BJ (cell line): ENCODE measurements at regions not wholly inside any gene's neighbourhood (a gene's known extent, or its start where the extent isn't known, plus 50 kb on each side); places are given as distances from the start of the nearest gene placed in this dataset.

ENCODE experiments used
- CTCF ChIA-PET: fragments of 350-600 bp; formaldehyde crosslinking; extraction: SDS; loops from one replicate; lab custom pipeline; 2021; ENCODE audit warnings: antibody characterized with exemption, inconsistent platforms; lab: Yijun Ruan, JAX
- POLR2A ChIA-PET: fragments of 300-600 bp; sonication (Branson Sonifier 250); formaldehyde crosslinking; extraction: SDS; loops from one replicate; lab custom pipeline; 2021; ENCODE audit warnings: antibody characterized with exemption; lab: Charles Lee
- DNase-seq: peaks from one replicate; pipeline ENCODE4 v3.0.0-alpha.2; 2011; ENCODE audit warnings: low read depth
- H3K27me3 ChIP-seq: 2 replicates; pipeline ENCODE4 v1.6.0; 2011; ENCODE audit warnings: low read length; ENCODE audit not compliant: control insufficient read depth, insufficient read depth
- H3K36me3 ChIP-seq: 2 replicates; pipeline ENCODE4 v1.5.1; 2011; ENCODE audit warnings: low read length; ENCODE audit not compliant: control insufficient read depth, insufficient read depth
- H3K4me3 ChIP-seq: 2 replicates; pipeline ENCODE4 v1.5.1; 2011; ENCODE audit warnings: low read depth, mild to moderate bottlenecking, control low read depth, low read length
- TF ChIP-seq, protein P1 (sequence below): IDR thresholded peaks from 2 replicates; pipeline ENCODE4 v1.5.1; 2011; ENCODE audit warnings: low read depth, mild to moderate bottlenecking, control low read depth, inconsistent platforms, low read length, moderate library complexity; ENCODE audit not compliant: insufficient read depth

DNA sequence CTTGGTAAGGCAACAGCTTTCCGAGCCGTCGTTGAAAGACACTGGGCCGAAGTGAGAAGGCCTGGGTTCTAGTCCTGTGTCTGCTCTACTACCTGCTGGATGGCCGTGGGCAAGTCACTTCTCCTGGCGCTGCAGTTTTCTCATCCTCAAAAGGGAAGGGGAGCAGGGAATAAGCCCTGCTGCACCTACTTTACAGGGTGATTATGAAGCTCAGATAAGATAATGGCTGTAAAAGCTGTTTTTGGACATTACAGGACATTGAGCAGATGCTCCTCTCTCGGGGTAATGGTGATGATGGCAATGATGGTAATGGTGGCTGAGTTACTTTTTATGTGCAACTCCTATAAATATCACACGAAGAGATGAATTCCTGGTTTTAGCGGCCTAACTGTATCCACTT is 152.6 kb downstream of the FAM43A start:
- CTCF ChIA-PET = interaction anchor here (0.5 to 1.7 kb wide), 3 partner anchors 12 to 22 kb away, joined by 3 to 4 read pairs (median 3); no protein-coding TSS in a partner anchor
- no peak for DNase-seq
- POLR2A ChIA-PET = no interaction called here
- TF ChIP-seq, protein P1, sequence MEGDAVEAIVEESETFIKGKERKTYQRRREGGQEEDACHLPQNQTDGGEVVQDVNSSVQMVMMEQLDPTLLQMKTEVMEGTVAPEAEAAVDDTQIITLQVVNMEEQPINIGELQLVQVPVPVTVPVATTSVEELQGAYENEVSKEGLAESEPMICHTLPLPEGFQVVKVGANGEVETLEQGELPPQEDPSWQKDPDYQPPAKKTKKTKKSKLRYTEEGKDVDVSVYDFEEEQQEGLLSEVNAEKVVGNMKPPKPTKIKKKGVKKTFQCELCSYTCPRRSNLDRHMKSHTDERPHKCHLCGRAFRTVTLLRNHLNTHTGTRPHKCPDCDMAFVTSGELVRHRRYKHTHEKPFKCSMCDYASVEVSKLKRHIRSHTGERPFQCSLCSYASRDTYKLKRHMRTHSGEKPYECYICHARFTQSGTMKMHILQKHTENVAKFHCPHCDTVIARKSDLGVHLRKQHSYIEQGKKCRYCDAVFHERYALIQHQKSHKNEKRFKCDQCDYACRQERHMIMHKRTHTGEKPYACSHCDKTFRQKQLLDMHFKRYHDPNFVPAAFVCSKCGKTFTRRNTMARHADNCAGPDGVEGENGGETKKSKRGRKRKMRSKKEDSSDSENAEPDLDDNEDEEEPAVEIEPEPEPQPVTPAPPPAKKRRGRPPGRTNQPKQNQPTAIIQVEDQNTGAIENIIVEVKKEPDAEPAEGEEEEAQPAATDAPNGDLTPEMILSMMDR = no peak
- Histone ChIP-seq H3K4me3 (no peak overlapping the region), H3K36me3 (no peaks in the 10 kb centered on the region), H3K27me3 (peaks cover 3% of the 10 kb centered on the region; the same call in 1 of the 2 replicates)

DNA sequence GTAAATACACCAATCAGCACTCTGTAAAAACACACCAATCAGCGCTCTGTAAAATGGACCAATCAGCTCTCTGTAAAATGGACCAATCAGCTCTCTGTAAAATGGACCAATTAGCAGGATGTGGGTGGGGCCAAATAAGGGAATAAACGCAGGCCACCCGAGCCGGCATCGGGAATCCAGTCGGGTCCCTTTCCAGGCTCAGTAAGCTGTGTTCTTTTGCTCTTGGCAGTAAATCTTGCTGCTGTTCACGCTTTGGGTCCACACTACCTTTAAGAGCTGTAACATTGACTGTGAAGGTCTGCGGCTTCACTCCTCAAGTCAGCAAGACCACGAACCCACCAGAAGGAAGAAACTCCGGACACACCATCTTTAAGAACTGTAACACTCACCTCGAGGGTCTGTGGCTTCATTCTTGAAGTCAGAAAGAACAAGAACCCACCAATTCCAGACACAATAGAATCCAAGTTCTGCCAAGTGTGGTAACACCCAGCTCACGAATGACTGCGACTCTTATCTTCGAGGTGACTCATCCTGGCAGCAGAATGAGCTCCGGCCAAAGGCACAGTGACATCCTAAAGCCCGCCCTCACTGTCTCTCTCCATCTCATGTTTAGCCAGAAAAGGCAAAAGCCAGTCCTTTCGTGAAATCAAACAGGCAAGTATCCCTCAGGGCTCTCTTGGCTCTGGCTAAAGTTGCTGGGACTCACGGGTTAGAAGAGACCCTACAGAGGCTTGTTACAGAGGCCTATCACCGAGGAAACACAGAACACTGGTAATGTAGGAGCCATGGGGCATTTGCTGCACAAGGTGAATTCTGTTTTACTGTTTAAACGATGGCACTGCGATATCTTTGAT is 155.2 kb downstream of the FAM43A start:
- no peak for DNase-seq
- POLR2A ChIA-PET = no interaction called here
- TF ChIP-seq, protein P1 = no peak
- no peak overlapping the region for H3K4me3 ChIP-seq
- CTCF ChIA-PET = no interaction called here
- no peaks in the 10 kb centered on the region for H3K36me3 ChIP-seq
- H3K27me3 ChIP-seq = peaks cover 3% of the 10 kb centered on the region; the same call in 1 of the 2 replicates

GRCh38 chr3:194841515-194841841 is 155.8 kb downstream of the FAM43A start:
- no peaks in the 10 kb centered on the region for H3K36me3 ChIP-seq
- no peak for DNase-seq
- ChIA-PET POLR2A (no interaction called here), CTCF (interaction anchor here (0.6 kb wide), 1 partner anchor 47 kb away, joined by 4 read pairs; no protein-coding TSS in a partner anchor)
- H3K4me3 ChIP-seq = no peak overlapping the region
- TF ChIP-seq, protein P1 = no peak
- peaks cover 3% of the 10 kb centered on the region; the same call in 1 of the 2 replicates for H3K27me3 ChIP-seq

GRCh38 chr3:194843556-194843955 is 157.9 kb downstream of the FAM43A start:
- H3K27me3 ChIP-seq = no peaks in the 10 kb centered on the region
- no peaks in the 10 kb centered on the region for H3K36me3 ChIP-seq
- ChIA-PET POLR2A (no interaction called here), CTCF (no interaction called here)
- DNase-seq = no peak
- no peak overlapping the region for H3K4me3 ChIP-seq
- TF ChIP-seq, protein P1 = no peak

GRCh38 chr3:194844046-194844445 is 158.4 kb downstream of the FAM43A start:
- ChIA-PET POLR2A (no interaction called here), CTCF (no interaction called here)
- H3K36me3 ChIP-seq = no peaks in the 10 kb centered on the region
- TF ChIP-seq, protein P1 = no peak
- DNase-seq = no peak
- H3K27me3 ChIP-seq = no peaks in the 10 kb centered on the region
- no peak overlapping the region for H3K4me3 ChIP-seq
